ENCODE measurements at regions not wholly inside any gene's neighbourhood (a gene's known extent, or its start where the extent isn't known, plus 50 kb on each side); places are given as distances from the start of the nearest gene placed in this dataset.
"Not testable (repeated sequence)": the region's sequence is repeated elsewhere in the genome, so short reads cannot be mapped to it uniquely, and the experiment has no call there.

DNA sequence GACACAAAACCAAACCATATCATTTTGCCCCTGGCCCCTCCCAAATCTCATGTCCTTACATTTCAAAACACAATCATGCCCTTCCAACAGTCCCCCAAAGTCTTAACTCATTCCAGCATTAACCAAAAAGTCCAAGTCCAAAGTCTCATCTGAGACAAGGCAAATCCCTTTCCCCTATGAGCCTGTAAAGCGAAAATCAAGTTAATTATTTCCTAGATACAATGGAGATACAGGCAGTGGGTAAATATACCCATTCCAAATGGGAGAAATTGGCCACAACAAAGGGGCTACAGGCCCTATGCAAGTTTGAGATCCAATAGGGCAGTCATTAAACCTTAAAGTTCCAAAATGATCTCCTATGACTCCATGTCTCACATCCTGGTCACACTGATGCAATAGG lies 709.9 kb upstream of the LUZP2 start:
- not testable (repeated sequence) for TF ChIP-seq CTCF (IDR thresholded peaks at IDR 0.05 in 4 of 5, conservative IDR thresholded peaks at IDR 0.05 in 1 of 5); POLR2A (IDR thresholded peaks at IDR 0.05)
